GM21423 (cell line): ENCODE measurements at regions not wholly inside any gene's neighbourhood (a gene's known extent, or its start where the extent isn't known, plus 50 kb on each side); places are given as distances from the start of the nearest gene placed in this dataset.

Experiments
- ATAC-seq: cut with Tn5 transposase; IDR thresholded peaks from one replicate; pipeline ENCODE4 v1.9.1; 2021; ENCODE audit warnings: mild to moderate bottlenecking, moderate library complexity; ENCODE audit not compliant: unreplicated experiment

DNA sequence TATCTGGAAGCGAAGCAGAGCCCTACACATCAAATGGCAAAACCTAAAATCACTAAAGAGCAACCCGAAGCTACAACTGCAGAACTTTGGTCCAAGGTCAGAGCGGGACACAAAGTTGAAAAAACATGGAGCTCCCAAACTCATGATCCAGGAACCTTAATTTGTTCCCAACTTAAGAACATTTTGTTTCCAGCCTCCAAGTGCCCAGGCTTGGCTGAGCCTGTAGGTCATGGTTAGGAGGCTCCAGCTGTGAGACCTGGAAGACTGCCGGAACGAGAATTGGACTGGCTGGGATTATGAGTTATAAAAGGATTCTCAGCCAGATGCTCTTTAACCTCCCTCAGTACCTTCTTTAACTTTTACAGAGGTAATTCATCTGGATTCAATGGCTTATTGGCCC, 349.1 kb upstream of the DDX53 start:
- no peak for ATAC-seq

- no peak for ATAC-seq
Measured at GRCh38 chrX:22652596-22652995, 347.2 kb upstream of the DDX53 start.

GRCh38 chrX:22660756-22661155, 339.0 kb upstream of the DDX53 start:
- ATAC-seq: no peak

DNA sequence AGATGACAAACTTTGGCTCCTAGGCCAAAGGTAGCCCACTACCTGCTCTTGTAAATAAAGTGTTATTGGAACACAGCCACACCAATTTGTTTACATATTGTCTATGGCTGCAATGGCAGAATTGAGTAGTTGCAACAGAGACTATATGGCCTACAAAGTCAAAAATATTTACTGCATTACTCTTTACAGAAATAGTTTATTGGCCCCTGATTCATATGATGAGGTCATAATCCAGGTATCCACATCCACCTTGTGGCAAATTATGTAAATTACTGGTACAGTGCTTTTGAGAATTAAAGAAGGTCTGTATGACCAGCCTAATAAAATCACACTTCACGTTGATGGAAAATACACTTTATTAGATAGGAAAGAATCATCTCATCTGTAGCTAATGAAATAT, 337.0 kb upstream of the DDX53 start:
- no peak for ATAC-seq

- ATAC-seq: no peak
Measured at GRCh38 chrX:22664826-22665225, 334.9 kb upstream of the DDX53 start.

- no peak for ATAC-seq
Measured at GRCh38 chrX:22665818-22666217, 333.9 kb upstream of the DDX53 start.

DNA sequence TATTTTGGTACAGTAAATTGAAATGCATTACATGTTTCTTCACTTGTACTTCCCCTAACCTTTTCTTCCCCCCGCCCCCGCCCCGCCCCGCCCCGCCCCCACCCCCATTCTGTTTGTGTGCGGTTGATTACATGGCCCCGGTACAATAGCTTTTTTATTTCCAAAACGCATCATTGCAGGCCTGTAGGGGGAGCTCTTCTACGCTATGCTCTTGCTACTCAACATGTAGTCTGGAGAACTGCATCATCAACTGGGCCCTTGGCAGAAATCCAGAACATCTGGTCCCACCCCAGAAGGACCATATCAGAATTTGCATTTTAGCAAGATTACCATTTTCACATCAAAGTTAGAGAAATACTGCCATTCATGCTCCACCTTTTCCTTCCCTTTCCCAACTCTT, 333.3 kb upstream of the DDX53 start:
- ATAC-seq: no peak

- ATAC-seq: no peak
Measured at GRCh38 chrX:22674932-22675331, 324.8 kb upstream of the DDX53 start.

GRCh38 chrX:22686138-22686541, 313.6 kb upstream of the DDX53 start:
- ATAC-seq: no peak

GRCh38 chrX:22689290-22689689, 310.5 kb upstream of the DDX53 start:
- no peak for ATAC-seq

DNA sequence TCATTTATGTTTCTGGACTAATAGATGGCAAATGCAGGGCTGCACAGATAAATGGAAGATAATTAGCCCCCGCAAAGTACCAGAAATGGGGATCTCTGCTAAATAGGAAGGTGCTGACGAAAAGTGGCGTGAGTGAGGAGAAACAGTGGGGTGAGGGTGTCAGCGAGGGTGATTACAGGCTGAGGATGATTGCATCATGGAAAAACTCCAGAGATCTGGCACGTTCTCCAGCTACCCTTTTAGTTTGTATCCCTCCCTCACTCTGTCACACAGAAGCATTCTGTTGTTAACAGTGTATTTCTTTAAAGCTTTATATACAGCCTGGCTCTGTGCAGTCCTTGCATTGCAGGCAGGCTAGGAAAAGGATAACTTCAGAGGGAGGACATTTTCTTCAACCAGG, 309.6 kb upstream of the DDX53 start:
- ATAC-seq: no peak

GRCh38 chrX:22691966-22692565, 307.7 kb upstream of the DDX53 start:
- ATAC-seq: no peak

DNA sequence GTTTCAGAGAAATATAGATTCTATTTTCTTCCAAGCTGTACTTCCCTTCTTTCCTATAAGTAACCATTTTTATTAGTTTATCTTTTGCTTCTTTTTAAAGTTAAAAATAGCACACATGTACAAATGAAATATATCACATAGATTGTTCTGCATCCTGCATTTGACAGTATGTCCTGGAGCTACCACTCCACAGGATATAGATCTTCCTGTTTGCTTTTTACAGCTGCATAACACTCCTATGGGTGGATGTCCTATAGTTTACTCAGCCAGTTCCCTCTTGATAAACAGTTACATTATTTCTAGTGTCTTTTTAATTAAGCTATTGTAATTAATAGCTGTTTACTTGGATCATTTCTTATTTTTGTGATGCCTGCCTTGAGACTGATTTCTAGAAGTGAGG, 301.6 kb upstream of the DDX53 start:
- ATAC-seq: no peak

- no peak for ATAC-seq
Measured at GRCh38 chrX:22699581-22700091, 300.1 kb upstream of the DDX53 start.

- ATAC-seq: no peak
Measured at GRCh38 chrX:22712942-22713341, 286.8 kb upstream of the DDX53 start.

DNA sequence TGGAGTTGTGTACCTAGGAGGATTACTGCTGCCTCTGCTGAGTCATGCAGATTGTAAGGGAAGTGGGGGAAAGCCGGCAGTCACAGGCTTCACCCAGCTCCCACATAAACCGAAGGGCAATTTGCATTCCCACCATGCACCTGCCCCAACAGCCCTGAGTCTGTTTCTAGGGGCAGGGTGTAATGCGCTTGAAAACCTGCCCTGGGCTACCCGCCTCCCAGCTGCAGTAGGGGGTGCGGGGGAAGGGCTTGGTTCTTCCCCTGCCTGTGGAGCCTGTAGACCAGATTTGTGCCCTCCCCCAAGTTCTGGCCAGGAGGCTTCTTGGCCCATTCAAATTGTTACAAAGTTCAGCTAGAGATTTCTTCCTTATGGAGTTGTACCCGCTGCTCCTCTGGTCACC, 269.2 kb upstream of the DDX53 start:
- no peak for ATAC-seq

DNA sequence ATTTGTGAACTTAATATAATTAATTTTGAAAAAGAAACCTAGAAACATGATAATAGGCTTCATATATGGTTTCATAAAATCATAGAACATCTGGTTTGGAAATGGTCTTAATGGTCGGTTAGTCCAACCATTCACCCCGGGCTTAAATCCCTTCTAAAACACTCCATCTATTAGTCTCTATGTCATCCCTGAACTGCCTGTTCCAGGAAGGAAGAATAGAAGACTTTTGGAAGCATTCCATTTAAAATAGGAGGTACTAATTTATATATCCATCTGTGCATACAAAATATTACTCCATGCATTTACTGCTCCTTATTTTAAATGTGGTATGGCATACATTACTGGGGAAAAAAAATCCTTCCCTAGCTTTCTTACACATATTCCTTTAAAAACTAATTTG, 262.2 kb upstream of the DDX53 start:
- no peak for ATAC-seq

GRCh38 chrX:22739276-22739675, 260.5 kb upstream of the DDX53 start:
- ATAC-seq: no peak

- no peak for ATAC-seq
Measured at GRCh38 chrX:22740836-22741235, 258.9 kb upstream of the DDX53 start.

DNA sequence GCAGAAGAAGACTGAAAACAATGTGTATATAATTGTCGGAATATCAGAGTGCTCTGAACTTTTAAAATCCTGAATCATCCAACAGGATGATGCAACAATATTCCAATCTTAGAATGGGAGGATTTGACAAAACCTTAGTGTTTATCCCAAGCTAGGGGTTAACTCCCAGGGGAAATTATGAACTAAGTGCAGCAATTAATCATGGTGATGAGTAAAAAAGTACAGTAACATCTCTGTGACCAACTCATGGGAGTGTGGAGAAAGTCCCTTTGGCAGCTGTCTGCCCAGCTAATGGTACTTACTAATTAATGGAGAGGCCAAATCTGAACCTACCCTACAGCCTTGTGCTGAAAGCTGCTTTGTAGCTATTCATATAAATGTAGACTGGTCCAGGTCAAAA, 257.6 kb upstream of the DDX53 start:
- ATAC-seq: no peak

DNA sequence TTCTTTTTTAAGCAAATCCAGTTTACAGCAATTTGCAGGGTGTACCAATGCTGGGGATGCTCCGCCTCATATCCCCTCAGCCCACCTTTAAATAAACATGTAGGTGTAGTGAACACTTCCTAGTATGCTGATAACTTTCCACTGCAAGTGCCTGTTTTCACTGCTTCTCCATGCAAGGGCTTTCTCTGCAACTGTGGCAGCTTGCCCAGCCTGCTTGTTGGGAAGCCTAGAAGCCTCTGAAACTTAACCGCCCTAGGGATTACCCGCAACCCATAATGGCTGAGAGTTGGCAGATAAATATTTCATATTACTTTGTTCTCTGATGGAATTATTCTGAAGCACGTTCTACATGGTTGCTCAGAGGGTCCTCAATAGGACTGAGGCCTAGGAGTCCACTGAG, 253.7 kb upstream of the DDX53 start:
- no peak for ATAC-seq

DNA sequence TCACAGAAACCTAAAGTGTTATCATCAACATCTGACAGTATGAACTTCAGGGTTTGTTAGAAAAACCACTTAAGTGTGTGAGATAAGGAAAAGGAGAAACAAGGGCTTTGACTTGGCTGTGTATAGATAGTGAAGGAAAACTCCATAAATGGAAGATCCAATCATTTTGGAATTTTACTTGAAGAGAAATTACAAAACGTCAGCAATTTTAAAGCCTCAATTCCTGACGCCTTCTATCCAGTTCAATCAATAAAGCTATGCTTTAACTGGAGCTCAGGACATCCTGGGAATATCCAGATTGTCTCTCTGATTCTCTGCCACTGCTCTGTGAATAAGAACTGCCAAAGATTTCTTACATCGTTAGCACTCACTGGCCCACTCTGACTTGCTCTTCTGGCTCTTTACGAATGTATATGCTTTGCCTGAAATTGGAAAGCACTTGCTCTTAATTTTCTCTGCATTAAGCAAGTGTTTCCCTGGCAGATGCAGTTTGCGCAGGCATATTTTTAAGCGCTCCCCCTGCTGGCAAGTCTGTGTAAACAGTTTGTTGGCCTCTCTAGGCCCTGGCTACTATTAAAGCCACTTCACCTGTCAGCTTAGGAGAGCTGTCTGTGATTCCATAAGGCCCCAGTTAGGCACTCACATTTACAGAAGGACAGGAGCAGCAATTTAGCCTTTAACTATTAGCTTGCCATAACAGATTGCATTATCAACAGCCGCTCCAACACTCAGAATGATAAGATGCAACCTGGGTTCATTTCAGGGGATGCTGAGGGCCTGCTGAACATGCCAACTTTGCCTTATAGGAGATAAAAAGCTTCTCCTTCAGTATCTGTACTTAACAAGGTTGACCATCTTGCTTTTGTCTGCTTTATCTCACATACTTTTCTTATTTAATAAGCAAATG, 251.4 kb upstream of the DDX53 start:
- ATAC-seq: no peak
